Gastroesophageal sphincter (tissue), 4 donors: ENCODE measurements at regions not wholly inside any gene's neighbourhood (a gene's known extent, or its start where the extent isn't known, plus 50 kb on each side); places are given as distances from the start of the nearest gene placed in this dataset.

Experiments
- ATAC-seq: fragments of 150-250 bp; one replicate; pipeline ENCODE4 v1.9.1; 2016; ENCODE audit warnings: mild to moderate bottlenecking, moderate library complexity
- H3K27ac ChIP-seq, 4 donors: fragments of 200-600 bp; sonication (generic) in 3 of 4; 1 replicate in 3 of 4; 2 replicates in 1 of 4; pipeline ENCODE4 v1.5.1; 2016 to 2019
- H3K27me3 ChIP-seq: fragments of 200-600 bp; sonication (generic); one replicate; pipeline ENCODE4 v1.5.1; 2019
- H3K36me3 ChIP-seq, 2 donors: fragments of 200-600 bp; sonication (generic); one replicate each; pipeline ENCODE4 v1.5.1; 2019; ENCODE audit warnings: control low read depth in 1 of 2
- H3K4me1 ChIP-seq, 3 donors: fragments of 200-600 bp; sonication (generic); 1 replicate in 2 of 3; 2 replicates in 1 of 3; pipeline ENCODE4 v1.5.1; 2016 to 2019; ENCODE audit warnings: control low read depth in 2 of 3
- H3K4me3 ChIP-seq, 2 donors: fragments of 200-600 bp; sonication (generic); one replicate each; pipeline ENCODE4 v1.5.1; 2019; ENCODE audit warnings: mild to moderate bottlenecking in 1 of 2, moderate library complexity in 1 of 2
- H3K9me3 ChIP-seq, 3 donors: fragments of 200-600 bp; sonication (generic); one replicate each; pipeline ENCODE4 v1.5.1; 2017 to 2019; ENCODE audit warnings: control low read depth in 2 of 3
- CTCF ChIP-seq, 4 experiments: fragments of 200-600 bp in 2 of 4; fragments of 450-650 bp in 2 of 4; sonication (generic) in 1 of 4; IDR thresholded peaks; one replicate each; pipeline ENCODE4 v1.5.1; 2017 to 2019; ENCODE audit warnings: antibody characterized with exemption in 4 of 4, mild to moderate bottlenecking in 2 of 4, moderate library complexity in 2 of 4
- EP300 ChIP-seq: sonication (generic); formaldehyde crosslinking; IDR thresholded peaks from one replicate; pipeline ENCODE4 v1.6.1; 2017; ENCODE audit warnings: antibody characterized with exemption, mild to moderate bottlenecking
- POLR2A ChIP-seq, 2 donors: fragments of 450-650 bp; IDR thresholded peaks; one replicate each; pipeline ENCODE4 v1.6.1; 2017; ENCODE audit warnings: antibody characterized with exemption in 2 of 2, mild to moderate bottlenecking in 2 of 2, moderate library complexity in 1 of 2
- POLR2AphosphoS5 ChIP-seq: sonication (generic); formaldehyde crosslinking; IDR thresholded peaks from one replicate; pipeline ENCODE4 v1.6.1; 2017; ENCODE audit warnings: antibody characterized with exemption
- WGBS, 2 donors: methylation state at CpG; one replicate each; pipeline ENCODE4 v1.1.5; 2018; ENCODE audit warnings: low coverage in 1 of 2; 5-methylcytosine and 5-hydroxymethylcytosine counted together

- Histone ChIP-seq H3K9me3 (no peaks in the 10 kb centered on the region), H3K4me1 (no peaks in the 10 kb centered on the region), H3K4me3 (no peak overlapping the region), H3K36me3 (no peaks in the 10 kb centered on the region), H3K27me3 (no peaks in the 10 kb centered on the region), H3K27ac (no peak overlapping the region)
- TF ChIP-seq CTCF (IDR thresholded peaks at IDR 0.05): no peak
- no peak for TF ChIP-seq POLR2AphosphoS5
- TF ChIP-seq POLR2A (IDR thresholded peaks at IDR 0.05): no peak
- TF ChIP-seq EP300: no peak
- ATAC-seq: no peak
- WGBS, 2 donors: 78% methylated on average over 1 of the region's 2 CpGs; no CpG with 5 or more reads in 1 of the 2 donors
These were observed 51.2 kb upstream of the EDA start for GRCh38 chrX:69564665-69565064.

DNA sequence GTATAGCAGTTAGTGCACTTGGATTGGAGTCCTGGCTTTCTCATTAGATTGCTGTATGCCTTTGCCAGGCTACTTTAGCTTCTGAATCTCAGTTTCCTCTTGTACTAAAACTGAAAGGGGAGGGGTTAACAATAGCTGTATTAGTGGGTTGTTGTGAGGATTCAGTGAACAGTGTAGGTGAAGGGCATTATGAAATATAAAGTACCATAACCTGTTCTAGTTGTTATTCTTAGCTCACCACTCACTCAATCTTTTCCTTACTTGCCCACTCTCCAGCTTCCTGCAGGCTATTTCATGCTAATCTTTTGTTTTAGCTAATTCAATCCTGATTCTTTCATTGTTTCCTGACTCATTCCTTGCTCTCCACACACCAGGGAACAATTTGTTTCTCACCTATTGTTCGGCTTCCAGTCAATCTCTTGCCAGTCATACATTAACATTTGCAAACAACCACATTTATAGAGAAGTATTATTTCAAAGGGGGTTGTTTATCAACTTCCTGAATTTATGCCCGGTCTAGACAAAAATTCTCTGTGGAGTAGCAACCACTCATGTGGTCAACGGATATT, 50.6 kb upstream of the EDA start:
- WGBS, 2 donors: 53 to 68% methylated on average over 2 to 3 of the region's 3 CpGs
- Histone ChIP-seq H3K4me3 (no peak overlapping the region), H3K4me1 (no peaks in the 10 kb centered on the region), H3K27ac (no peak overlapping the region), H3K27me3 (no peaks in the 10 kb centered on the region), H3K36me3 (no peaks in the 10 kb centered on the region), H3K9me3 (no peaks in the 10 kb centered on the region)
- ATAC-seq: no peak
- TF ChIP-seq CTCF (IDR thresholded peaks at IDR 0.05) (no peak), EP300 (no peak), POLR2A (IDR thresholded peaks at IDR 0.05) (no peak), POLR2AphosphoS5 (no peak)
